AG09319 (cell line): ENCODE measurements at regions not wholly inside any gene's neighbourhood (a gene's known extent, or its start where the extent isn't known, plus 50 kb on each side); places are given as distances from the start of the nearest gene placed in this dataset.
A peak's percentile ranks its signal among the peaks of the same experiment; 100 is the strongest.

Experiments used
- DNase-seq: peaks from one replicate; pipeline ENCODE4 v3.0.0-alpha.2; 2010; ENCODE audit warnings: low read depth; ENCODE audit errors: extremely low read depth
- TF ChIP-seq, protein P1 (sequence below): IDR thresholded peaks from 2 replicates; pipeline ENCODE4 v1.5.1; 2011; ENCODE audit warnings: low read depth, mild to moderate bottlenecking, inconsistent platforms, low read length, moderate library complexity

DNA sequence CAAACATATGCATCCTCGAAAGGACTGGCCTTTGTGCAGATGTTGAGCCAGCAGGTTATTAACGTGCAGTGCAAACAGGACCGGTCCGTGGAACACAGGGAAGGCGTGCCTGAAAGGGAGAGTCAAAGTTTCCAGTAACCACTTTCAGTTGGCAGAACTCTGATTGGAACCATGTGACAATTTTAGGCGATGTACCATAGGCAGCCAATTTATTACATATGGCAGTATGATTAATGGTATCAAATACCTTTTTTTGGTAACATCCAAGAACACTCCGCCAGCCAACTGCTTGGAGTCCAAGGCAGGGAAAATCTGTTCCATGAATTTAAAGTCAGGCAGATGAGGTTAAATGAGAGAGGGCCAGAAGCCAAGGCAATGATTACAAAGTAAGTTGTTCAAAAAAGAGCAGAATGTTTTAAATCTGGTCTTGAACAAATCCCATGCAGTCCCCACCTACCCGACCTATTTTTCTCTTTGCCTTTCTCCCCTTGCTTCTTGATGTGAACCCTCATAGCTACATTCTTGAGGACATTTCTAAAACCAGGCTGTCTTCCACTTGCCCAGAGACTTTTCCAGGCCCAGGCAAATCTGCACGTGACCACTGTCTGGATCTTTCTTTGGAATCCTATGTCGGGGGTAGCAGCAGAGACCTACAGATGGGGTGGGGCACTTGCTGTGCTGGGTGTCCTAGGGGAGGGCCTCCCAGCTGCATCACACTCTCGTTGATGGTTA is 351.7 kb downstream of the HRH4 start:
- TF ChIP-seq, protein P1, sequence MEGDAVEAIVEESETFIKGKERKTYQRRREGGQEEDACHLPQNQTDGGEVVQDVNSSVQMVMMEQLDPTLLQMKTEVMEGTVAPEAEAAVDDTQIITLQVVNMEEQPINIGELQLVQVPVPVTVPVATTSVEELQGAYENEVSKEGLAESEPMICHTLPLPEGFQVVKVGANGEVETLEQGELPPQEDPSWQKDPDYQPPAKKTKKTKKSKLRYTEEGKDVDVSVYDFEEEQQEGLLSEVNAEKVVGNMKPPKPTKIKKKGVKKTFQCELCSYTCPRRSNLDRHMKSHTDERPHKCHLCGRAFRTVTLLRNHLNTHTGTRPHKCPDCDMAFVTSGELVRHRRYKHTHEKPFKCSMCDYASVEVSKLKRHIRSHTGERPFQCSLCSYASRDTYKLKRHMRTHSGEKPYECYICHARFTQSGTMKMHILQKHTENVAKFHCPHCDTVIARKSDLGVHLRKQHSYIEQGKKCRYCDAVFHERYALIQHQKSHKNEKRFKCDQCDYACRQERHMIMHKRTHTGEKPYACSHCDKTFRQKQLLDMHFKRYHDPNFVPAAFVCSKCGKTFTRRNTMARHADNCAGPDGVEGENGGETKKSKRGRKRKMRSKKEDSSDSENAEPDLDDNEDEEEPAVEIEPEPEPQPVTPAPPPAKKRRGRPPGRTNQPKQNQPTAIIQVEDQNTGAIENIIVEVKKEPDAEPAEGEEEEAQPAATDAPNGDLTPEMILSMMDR, result no peak
- DNase-seq, result peak; percentile 54

DNA sequence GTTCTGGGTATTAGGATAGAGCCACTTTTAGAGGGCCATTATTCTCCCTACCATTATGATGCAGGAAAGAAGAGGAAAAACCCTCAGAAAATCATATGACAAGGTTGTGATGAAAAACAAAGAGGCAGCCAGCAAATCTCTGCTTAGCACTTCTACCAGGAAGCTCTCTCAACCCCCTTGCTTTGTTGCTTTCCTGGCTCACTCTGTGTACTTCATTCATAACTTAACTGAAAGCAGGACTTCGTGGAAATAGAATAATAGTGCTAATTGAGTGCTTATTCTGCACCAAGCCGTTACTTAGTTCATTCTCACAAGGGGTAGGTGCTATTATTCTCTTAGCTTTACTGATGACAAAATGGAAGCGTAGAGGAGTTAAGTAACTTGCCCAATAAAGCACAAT is 354.1 kb downstream of the HRH4 start:
- no peak for DNase-seq
- TF ChIP-seq, protein P1, result no peak

DNA sequence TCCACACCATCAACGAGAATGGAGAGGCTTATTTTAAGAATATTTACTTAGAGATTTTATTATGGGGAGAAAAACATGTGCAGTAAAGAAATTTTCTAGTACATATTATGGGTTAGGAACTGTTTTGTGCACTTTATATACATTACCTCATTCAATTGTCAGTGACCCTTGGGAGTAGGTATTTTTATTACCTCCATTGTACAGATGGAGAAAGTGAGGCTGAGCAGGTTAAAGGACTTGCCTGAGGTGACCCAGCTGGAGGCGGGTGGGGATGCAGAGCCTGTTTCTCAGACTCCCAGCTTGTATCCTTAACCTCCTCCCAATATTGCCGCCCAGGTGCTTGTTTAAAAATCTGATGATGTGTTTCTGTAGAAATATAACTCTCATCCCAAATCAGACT is 356.7 kb downstream of the HRH4 start:
- TF ChIP-seq, protein P1, result no peak
- DNase-seq, result no peak

DNA sequence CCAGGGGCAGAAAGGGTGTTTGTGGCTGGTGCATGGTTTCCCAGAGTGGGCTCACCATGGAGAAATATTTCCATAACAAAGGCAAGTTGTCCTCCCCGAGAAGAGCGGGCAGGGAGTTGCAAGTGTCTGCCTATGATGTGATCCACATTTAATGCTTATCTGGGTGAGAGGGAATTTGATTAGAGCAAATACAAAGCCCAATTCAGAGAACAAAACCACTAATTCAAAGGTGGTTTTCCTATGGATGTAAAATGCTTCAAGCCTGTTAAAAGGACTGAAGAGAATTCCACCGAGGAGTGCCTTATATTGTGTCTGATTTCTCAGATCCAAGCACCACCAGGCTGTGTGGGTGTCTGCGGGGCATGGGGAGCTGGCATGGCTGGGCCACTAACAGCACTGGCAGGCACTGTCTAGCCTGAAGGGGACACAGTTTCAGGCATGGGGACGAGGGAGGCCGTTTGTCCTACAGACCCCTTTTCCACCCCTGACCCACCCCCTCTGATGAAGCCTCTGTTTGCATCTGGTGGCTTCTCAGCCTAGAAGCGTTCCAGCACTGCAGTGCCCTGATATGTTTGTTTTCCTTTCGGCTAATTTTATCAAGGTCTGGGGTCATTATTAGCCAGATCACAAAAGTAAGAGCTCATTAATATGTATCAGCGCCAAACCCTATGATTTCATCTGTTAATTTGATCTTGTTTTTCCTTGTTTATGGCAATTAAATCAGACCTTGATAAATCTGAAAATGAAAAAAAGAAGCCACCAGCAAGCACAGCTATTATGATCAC is 357.3 kb downstream of the HRH4 start:
- no peak for DNase-seq
- TF ChIP-seq, protein P1, result no peak

DNA sequence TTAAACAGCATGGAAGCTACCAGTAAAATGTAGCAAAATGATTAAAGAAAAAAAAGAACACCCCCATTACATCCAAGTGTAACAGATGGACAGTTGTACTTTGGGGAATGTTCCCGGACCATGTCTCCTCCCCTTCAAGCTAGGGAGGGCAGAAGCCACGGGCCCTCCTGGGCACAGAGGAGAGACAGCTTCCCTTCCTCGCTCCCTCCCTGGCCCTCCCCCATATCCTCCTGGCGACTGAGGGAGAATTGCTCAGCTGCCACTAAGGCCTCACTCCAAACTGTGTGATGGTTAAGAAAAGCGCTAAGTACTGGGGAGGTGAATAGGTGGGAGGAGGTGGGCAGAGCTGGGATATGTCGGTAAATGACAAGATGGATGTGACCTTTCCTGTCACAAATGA is 358.0 kb downstream of the HRH4 start:
- DNase-seq, result no peak
- TF ChIP-seq, protein P1, result no peak

DNA sequence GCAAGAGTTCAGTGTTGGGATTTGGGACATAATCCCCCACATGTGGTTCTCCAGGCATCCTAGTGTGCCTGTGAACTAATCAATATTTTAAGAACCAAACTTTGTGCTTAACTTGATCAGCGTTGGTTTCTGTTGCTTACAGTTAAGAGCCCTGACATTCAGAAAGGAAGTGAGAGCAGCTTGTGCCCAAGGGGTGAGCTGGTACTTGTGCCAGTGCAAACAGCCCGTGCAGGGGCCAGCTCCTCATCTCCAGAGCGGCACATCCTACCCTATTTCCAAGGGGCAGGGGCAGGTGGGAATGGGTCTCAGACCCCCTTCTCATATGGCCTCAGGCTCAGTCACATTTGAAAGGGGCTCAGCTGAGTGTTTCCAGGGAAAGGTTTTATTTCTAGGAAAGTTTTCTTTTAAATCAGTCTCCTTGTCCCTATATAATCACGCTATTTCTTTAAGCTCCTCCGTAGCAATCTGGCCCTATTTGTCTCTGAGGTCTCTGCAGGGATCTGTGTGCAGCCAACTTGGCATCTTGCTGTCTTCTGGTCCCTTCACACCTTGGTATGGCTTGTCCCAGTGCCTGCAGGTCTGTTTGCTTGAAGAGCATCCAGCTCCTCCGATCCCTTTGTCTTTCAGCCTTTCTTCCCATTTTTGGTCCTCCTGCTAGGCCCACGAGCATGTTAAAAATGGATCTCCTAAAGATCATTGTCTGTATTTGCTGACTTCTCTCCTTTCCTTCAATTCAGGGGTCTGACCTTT is 358.9 kb downstream of the HRH4 start:
- TF ChIP-seq, protein P1, result no peak
- no peak for DNase-seq
